ENCODE measurements at regions not wholly inside any gene's neighbourhood (a gene's known extent, or its start where the extent isn't known, plus 50 kb on each side); places are given as distances from the start of the nearest gene placed in this dataset.
"Not testable (repeated sequence)": the region's sequence is repeated elsewhere in the genome, so short reads cannot be mapped to it uniquely, and the experiment has no call there.

DNA sequence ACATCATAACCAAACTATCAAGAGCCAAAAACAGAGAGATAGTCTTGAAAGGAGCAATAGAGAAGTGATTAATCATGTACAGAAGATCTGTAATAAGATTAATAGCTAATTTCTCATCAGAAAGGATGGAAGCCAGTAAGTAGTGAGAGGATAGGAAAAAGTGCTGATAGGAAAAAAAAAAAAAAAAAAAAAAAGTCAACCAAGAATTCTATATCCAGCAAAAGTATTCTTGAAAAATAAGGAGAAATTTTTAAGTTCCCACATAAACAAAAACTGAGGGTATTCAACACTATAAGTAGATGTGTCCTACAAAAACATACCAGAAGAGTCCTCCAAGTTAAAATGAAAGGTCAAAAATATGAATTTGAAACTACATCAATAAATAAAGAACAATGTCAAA, 218.7 kb upstream of the GPC6 start:
- DNase-seq: no peak
- intact Hi-C loops (cut with DNase I): no loop called here

DNA sequence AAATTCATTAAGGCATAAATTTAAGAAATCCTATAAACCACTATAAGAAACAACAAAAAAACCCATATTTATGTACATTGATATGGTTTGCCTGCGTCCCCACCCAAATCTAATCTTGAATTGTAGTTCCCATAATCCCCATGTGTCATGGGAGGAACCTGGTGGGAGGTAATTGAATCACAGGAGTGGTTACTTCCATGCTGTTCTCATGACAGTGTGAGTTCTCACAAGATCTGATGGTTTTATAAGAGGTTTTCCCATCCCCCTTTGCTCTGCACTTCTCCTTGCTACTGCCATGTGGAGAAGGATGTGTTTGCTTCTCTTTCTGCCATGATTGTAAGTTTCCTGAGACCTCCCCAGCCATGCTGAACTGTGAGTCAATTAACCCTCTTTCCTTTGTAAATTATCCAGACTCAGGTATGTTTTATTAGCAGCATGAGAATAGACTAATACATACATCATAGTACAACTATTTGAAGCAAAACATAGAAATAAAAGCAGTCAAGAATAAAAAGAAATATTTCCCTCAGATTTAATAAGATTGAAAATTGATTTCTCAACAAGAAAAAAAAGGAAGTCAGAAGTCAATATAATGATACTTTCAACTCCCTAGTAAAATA, 209.0 kb upstream of the GPC6 start:
- DNase-seq: no peak

DNA sequence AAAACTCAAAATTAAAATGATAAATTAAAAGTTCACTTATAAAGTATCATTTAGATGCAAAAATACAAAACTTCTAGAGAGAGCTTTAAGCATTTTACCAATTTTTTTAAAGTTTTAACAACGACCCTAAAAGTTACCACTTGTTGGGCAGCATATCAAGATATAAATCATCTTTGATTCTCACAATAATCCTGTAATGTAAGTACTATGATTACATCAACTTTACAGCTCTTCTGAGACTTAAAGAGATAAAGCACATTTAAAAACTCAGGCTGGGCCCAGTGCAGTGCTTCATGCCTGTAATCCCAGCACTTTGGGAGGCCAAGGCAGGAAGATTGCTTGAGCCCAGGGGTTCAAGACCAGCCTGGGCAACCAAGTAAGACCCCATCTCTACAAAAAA, 202.7 kb upstream of the GPC6 start:
- DNase-seq: no peak
- intact Hi-C loops (cut with DNase I): no loop called here

More for the DNA sequence above, 209.0 kb upstream of the GPC6 start:
- intact Hi-C loops (cut with DNase I): no loop called here

DNA sequence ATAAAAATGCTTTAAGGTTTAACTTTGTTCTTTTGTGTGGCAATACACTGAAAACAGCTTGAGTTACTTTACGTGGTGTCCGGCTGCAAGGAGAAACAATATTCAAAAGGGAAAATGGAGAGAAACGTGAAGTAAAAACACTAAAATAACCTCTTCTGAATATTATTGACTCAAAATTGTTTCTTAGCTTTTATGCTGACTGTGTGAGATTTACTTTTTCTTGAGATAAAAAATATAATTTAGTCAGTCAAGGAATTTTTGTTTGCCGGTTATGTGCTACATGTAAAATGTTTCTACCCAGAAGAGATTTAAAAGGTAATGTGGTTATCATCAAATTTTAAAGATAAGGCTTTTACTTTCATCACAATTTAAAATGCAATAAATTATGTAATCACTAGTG, 200.6 kb upstream of the GPC6 start:
- DNase-seq: no peak
- intact Hi-C loops (cut with DNase I): no loop called here

DNA sequence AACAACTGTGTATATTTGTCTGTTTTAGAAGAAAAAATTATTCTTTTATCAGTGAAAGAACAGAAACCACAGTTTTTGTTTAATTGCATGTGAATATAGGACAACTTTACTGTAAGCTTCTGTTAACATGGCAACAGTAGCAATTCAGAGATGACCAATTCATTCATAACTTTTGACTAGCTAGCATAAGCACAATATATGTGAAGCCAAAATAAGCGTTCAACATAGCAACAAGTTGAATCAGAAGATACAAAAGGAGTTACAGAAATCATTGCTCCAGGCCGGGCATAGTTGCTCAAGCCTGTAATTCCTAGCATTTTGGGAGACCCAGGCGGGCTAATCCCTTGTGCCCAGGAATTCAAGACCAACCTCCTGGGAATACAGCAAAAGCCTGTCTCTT, 197.1 kb upstream of the GPC6 start:
- intact Hi-C loops (cut with DNase I): no loop called here
- DNase-seq: no peak

DNA sequence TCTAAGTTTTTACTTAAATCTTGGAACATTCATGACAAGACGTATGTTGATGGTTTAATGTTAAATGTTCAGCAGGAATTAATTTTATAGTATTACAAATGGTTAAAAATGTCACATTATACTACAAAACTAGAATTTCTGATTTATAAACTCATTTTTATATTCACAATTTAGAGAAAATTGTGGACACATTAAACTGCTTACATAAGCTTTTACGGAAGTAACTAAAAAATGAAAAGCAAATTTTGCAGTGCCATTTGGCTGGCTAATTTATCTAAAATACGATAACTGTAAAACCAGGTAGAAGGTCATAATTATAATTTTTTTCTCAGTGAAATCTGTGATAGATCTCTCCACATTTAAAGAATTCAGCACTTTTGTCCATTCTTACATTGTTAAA, 190.2 kb upstream of the GPC6 start:
- no peak for DNase-seq
- intact Hi-C loops (cut with DNase I): no loop called here

DNA sequence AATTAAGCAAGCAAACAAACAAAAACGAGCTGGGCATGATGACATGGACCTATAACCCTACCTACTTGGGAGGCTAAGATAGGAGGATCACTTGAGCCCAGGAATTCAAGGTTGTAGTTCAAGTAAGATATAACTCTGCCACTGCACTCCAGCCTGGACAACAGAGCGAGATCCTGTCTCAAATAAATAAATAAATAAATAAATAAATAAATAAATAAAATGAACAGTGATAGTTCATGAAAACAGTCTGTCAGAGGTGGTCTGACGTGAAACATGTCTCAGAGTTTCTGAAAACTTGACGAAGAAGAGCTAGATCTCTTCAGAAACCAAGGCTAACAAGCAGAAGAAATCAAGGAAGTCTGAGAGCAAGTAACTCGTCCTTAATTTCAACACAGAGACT, 188.8 kb upstream of the GPC6 start:
- no peak for DNase-seq
- intact Hi-C loops (cut with DNase I): no loop called here

DNA sequence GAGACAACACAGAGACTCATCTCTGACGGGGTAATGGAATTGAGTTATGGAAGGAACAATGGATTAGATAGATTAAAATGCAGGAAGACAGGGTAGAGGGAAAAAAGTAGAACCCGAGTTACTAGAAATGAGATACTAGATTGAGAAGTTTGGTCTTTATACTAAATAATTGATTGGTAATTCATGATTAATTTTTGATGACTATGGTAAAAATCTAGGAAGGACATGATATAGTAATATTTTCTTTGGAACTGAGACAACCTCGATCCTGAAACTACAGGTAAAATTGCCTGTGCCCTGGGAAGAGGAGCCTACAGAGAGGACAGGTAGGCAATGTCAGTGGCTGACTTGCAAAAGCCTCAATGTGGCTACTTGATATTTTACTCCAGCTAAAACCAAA, 188.4 kb upstream of the GPC6 start:
- intact Hi-C loops (cut with DNase I): no loop called here
- no peak for DNase-seq

DNA sequence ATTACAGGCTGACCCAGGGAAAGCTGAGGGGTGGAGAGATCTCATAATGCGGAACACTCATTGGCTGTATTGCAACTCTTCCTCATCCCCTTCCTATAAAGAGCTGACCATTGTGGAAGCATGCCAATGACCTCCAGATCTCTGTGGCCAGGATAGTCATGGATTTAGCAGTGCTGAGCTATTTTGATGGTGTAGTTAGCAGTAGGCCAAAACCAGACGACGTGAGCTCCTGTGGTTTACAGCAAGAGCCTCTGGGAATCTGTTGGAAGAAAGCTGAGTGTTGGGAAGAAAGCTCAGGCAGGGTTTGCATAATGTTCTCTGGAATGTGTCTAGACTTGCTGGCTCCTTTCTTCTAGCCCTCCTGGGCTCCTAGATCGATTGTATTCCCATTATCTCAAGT, 187.5 kb upstream of the GPC6 start:
- intact Hi-C loops (cut with DNase I): no loop called here
- no peak for DNase-seq

DNA sequence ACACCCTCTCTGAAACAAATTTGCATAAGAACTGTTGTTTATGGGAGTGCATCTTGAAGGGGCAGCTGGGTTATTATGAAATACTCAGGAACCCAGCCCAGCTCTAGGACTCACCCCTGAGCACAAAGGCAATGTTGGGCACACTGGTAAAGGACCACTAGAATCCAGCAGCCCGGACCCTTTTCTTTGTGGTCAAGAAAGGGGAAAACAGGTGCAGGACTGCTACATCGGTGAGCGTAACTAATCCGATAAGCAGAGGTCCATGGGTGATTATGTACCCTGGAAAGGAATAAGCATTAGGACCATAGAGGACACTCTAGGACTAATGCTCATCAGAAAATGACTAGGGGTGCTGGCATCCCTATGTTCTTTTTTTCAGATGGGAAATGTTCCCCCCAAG, 185.0 kb upstream of the GPC6 start:
- DNase-seq; intact Hi-C loops (cut with DNase I): not testable (repeated sequence)

DNA sequence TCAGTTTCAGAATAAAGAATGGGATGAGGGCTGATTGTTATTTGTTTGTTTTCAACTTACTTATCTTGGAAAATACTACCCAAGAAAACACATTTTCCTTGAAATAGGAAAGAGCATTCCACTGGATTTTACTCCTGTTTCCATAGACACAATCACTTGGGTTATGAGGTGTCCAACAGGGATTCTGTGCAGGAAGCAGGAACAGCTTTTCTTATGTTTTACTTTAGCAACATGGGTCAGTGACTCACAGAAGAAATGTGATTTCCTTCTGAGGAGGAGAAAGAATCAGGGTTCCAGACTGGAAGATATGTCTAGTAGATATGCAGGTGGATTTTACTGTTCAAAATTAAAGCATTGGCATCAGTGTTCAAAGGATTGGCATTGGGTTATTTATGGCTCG, 180.8 kb upstream of the GPC6 start:
- DNase-seq: no peak
- intact Hi-C loops (cut with DNase I): no loop called here

DNA sequence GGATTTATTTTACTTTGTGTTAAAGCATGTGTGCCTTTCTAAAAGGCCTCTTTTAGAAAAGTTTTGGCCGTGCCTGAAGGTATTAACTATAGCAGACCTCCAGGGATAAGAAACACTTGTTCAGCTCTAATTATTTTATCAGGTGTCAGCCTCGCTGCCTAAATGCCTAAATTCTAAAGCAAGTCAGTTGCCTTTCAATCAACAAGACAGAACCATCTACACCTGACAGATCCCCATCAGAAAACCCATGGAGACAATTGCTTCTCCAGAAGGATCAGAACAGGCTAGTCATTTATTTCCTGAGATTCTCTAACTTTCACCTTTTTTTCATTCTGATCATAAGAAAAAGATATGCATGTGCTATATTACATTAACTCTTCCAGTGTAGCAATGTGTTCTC, 171.4 kb upstream of the GPC6 start:
- no peak for DNase-seq
- intact Hi-C loops (cut with DNase I): no loop called here

DNA sequence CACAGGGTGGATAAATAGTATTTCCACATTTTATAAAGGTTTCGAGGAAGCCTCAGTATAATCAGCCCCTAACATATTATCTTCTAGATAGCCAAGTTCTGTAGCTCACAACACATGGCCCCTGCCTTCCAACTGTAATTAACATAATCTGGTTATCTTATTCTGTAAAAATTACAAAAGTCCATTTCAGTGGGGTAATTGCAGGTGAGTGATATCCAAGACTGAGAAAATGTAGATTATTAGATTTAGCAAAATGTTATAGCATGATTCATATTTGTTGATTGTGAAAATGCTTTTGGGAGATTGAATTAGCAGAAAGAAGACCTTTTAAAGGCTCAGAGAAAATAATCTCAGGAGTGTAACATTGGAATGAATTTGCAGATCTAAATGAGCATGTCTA, 168.3 kb upstream of the GPC6 start:
- DNase-seq: no peak
- intact Hi-C loops (cut with DNase I): no loop called here

DNA sequence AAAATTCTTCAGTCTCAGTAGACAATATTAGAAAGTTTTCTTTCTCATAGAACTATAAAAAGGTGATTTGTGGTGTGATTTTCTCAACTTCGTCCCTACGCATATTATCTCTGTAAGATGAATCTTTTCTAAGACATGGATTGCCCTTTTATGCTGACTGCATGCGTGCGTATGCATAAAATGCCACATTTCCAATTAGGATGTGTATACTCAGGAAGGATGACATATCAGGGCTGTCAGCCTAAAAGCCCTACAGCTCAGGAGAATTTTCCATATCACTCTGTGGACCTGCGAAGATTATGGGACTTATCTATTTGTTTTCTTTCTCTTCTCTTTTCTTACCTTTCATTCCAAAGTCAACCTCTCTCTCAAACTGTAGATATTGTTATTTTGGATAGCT, 166.5 kb upstream of the GPC6 start:
- DNase-seq: no peak
- intact Hi-C loops (cut with DNase I): no loop called here

DNA sequence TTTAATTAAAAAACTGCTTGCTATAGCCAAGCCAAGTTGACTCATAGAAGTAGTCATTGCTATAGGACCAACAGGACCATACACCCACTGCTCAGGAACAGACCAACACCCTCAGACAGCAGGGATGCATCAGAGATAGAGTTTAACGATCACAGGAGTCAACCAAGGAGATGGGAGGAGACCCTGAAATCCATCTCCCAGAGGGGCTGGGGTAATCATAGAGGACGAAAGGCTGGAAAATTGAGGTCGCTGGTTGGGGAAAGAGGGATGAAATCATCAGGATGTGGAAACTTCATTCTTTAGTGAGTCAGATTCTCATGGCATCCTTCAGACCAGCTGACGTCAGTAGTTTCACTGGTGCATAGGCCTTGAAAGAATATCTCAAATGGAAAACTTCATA, 160.4 kb upstream of the GPC6 start:
- DNase-seq: no peak
- intact Hi-C loops (cut with DNase I): no loop called here

DNA sequence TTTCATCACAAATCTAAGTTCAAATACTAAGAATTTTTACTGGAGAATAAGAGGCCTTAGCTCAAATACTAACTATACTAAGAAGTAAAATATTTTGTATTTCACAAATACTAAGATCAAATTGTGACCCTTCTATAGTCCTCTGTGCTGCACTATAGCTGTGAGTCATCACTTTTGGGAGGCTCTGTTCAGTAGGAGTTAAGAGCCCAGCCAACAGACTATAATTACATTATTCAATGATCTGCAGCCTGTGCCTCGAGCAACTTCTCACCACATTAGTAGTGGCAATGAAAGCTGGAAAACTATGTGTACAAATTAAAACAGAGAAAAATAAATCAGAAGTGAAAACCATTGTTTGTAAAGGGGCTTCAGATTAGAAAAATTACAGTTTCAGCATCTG, 147.3 kb upstream of the GPC6 start:
- intact Hi-C loops (cut with DNase I): no loop called here
- DNase-seq: no peak

DNA sequence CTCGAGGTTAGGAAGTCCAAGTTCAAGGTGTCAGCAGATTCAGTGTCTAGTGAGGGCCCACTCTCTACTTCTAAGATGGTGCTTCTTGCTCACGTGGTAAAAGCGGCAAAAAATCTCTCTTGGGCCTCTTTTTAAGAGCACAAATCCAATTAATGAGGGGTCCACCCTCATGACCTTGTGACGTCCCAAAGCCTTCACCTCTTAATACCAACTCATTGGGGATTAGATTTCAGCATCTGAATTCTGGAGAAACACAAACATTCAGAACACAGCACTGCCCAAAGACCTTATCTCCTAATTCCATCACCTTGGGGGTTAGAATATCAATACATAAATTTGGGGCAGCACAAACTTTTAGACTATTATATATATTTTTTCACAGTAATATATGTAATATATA, 146.4 kb upstream of the GPC6 start:
- intact Hi-C loops (cut with DNase I): no loop called here
- no peak for DNase-seq

DNA sequence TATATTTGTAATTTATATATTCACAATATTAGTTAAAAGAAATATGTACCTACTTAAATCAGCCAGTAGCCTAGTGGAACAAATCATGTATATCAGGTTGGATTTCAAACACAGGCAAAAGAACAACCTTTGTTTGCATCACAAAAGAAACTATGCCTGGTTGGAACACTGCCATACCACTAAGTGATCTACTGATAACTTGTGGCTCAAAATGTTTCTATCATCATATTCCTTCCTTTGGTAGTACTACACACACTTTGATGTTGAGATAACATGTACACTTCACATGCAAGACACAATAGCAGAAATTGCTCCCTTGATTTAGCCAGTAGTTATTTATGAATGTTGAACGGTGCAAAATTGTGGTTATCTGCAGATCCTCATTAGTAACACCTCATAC, 146.0 kb upstream of the GPC6 start:
- intact Hi-C loops (cut with DNase I): no loop called here
- no peak for DNase-seq

DNA sequence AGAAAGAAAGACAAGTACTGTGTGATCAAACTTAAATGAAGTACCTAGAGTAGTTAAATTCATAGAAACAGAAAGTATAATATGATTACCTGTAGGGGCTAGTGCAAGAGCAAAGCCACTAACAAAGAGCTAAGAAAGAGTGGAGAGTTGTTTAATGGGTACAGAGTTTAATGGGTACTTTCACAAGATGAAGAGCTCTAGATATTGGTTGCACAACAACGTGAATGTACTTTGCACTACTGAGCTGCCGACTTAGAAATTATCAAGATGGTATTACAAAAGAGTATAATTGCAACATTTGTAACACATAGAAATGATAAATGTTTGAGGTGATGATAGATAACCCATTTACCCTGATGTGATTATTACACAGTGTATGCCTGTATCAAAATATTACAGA, 140.3 kb upstream of the GPC6 start:
- intact Hi-C loops (cut with DNase I): no loop called here
- DNase-seq: no peak

DNA sequence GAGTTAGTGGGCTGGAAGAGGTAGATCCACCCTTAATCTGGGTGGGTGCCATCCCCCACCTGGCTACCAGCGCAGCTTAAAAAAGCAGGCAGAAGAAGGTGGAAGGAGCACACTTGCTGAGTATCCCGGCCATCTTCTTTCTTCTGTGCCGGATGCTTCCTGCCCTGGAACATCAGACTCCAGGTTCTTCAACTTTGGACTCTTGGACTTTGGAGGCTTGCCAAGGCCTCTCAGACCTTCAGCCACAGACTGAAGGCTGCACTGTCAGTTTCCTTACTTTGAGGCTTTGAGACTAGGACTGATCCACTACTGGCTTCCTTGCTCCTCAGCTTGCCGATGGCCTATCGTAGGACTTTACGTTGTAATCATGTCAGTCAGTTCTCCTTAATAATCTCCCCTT, 127.6 kb upstream of the GPC6 start:
- DNase-seq: no peak
- intact Hi-C loops (cut with DNase I): no loop called here

DNA sequence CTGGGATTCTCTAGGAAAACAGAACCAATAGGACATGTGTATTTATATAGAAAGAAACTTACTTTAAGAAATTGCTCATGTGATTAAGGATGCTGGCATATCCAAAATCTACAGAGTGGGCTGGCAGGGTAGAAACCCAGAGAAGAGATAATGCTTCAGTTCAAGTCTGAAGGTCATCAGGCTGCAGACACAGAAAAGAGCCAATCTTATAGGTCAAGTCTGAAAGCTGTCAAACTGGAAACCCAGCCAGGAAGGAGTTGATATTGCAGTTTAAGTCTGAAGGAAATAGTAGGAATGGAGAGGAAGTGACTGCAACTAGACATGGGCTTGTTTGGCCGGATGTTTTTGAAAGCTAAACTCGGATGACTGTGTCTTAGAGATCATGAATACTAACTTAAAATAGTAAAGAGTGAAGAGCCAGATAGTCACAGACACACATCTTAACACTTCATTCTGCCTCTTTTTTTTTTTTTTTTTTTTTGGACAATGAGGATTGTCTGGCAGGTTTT, 125.3 kb upstream of the GPC6 start:
- no peak for DNase-seq
- intact Hi-C loops (cut with DNase I): no loop called here

DNA sequence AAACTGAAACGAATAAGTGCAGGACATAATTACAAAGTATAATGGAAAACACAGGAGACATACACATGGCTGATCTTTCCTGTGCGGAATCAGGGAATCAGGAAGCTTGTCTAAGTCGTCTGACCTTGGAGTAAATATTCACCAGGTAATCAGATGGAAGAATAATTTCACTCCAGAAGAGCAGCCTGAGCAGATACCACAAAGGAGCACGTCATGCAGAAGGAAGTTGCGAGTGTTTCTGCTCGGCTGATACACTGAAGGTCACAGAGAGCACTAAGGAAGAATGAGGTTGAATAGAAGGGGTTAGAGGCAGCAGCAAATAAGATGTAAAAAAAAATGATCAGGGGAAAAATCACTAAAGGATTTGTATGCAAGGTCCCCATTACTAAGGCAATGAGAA, 122.3 kb upstream of the GPC6 start:
- no peak for DNase-seq
- intact Hi-C loops (cut with DNase I): no loop called here

DNA sequence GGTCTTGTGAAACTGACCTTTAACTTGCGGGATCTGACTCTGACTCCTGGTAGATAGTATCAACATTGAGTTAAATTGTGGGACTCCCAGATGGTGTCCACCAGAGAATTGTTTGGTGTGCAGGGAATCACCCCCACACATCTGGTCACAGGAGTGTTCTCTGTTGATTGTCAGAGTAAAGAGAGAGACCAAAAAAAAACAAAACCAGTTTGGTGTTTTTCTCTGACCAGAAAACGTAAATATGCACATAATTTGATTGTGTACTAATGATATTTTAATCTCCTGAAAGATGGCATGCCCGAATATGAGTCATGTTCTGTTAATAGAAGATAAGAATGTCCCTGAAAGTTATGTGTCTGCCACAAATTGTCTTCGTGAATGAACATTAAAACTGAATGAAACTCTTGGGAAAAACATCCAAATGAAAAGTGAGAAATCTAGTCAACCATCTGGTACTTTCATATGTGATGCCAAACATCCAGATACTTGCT, 118.5 kb upstream of the GPC6 start:
- intact Hi-C loops (cut with DNase I): no loop called here
- DNase-seq: no peak
